ENCODE measurements at regions not wholly inside any gene's neighbourhood (a gene's known extent, or its start where the extent isn't known, plus 50 kb on each side); places are given as distances from the start of the nearest gene placed in this dataset.

GRCh38 chr4:59243038-59243437 lies 1957.1 kb upstream of the ADGRL3 start:
- ATAC-seq (no peak), DNase-seq (no peak)
- Mint-ChIP-seq H3K27me3 (ENCODE audit: low read depth) (no peaks in the 10 kb centered on the region), H3K36me3 (ENCODE audit: insufficient read depth) (no peaks in the 10 kb centered on the region), H3K9me3 (peaks cover 22% of the 10 kb centered on the region), H3K4me3 (no peak overlapping the region), H3K4me1 (ENCODE audit: low read depth) (no peaks in the 10 kb centered on the region)

- Mint-ChIP-seq H3K36me3 (ENCODE audit: insufficient read depth) (no peaks in the 10 kb centered on the region), H3K4me3 (no peak overlapping the region), H3K9me3 (peaks cover 16% of the 10 kb centered on the region), H3K4me1 (ENCODE audit: low read depth) (no peaks in the 10 kb centered on the region), H3K27me3 (ENCODE audit: low read depth) (no peaks in the 10 kb centered on the region)
- DNase-seq (no peak), ATAC-seq (no peak)
Observed at GRCh38 chr4:59247032-59247431, 1953.1 kb upstream of the ADGRL3 start.

- Mint-ChIP-seq H3K4me1 (ENCODE audit: low read depth) (no peaks in the 10 kb centered on the region), H3K4me3 (no peak overlapping the region), H3K36me3 (ENCODE audit: insufficient read depth) (no peaks in the 10 kb centered on the region), H3K27me3 (ENCODE audit: low read depth) (no peaks in the 10 kb centered on the region), H3K9me3 (peaks cover 16% of the 10 kb centered on the region)
- ATAC-seq (no peak), DNase-seq (no peak)
Observed at GRCh38 chr4:59248313-59248712, 1951.8 kb upstream of the ADGRL3 start.

- H3K4me1 Mint-ChIP-seq (ENCODE audit: low read depth), result no peaks in the 10 kb centered on the region
- H3K36me3 Mint-ChIP-seq (ENCODE audit: insufficient read depth), result no peaks in the 10 kb centered on the region
- no peaks in the 10 kb centered on the region for H3K27me3 Mint-ChIP-seq (ENCODE audit: low read depth)
- H3K9me3 Mint-ChIP-seq, result peaks cover 9% of the 10 kb centered on the region
- no peak for DNase-seq
- H3K4me3 Mint-ChIP-seq, result no peak overlapping the region
- no peak for ATAC-seq
Observed at GRCh38 chr4:59249110-59249509, 1951.0 kb upstream of the ADGRL3 start.

GRCh38 chr4:59258002-59258401 lies 1942.1 kb upstream of the ADGRL3 start:
- no peaks in the 10 kb centered on the region for H3K36me3 Mint-ChIP-seq (ENCODE audit: insufficient read depth)
- ATAC-seq, result no peak

GRCh38 chr4:59307609-59308008 lies 1892.5 kb upstream of the ADGRL3 start:
- Mint-ChIP-seq H3K4me1 (ENCODE audit: low read depth) (no peaks in the 10 kb centered on the region), H3K4me3 (no peak overlapping the region), H3K9me3 (peaks cover 10% of the 10 kb centered on the region), H3K36me3 (ENCODE audit: insufficient read depth) (no peaks in the 10 kb centered on the region), H3K27me3 (ENCODE audit: low read depth) (no peaks in the 10 kb centered on the region)
- DNase-seq, result no peak
- ATAC-seq, result no peak

More at GRCh38 chr4:59258002-59258401, 1942.1 kb upstream of the ADGRL3 start:
- DNase-seq, result no peak
- Mint-ChIP-seq H3K27me3 (ENCODE audit: low read depth) (no peaks in the 10 kb centered on the region), H3K9me3 (peaks cover 23% of the 10 kb centered on the region), H3K4me3 (no peak overlapping the region), H3K4me1 (ENCODE audit: low read depth) (no peaks in the 10 kb centered on the region)

- H3K4me3 Mint-ChIP-seq, result no peak overlapping the region
- ATAC-seq, result no peak
- no peak for DNase-seq
- H3K36me3 Mint-ChIP-seq (ENCODE audit: insufficient read depth), result no peaks in the 10 kb centered on the region
- no peaks in the 10 kb centered on the region for H3K4me1 Mint-ChIP-seq (ENCODE audit: low read depth)
- H3K27me3 Mint-ChIP-seq (ENCODE audit: low read depth), result no peaks in the 10 kb centered on the region
- H3K9me3 Mint-ChIP-seq, result peaks cover 13% of the 10 kb centered on the region
Observed at GRCh38 chr4:59314637-59315036, 1885.5 kb upstream of the ADGRL3 start.

- DNase-seq (no peak), ATAC-seq (no peak)
- Mint-ChIP-seq H3K27me3 (ENCODE audit: low read depth) (no peaks in the 10 kb centered on the region), H3K9me3 (peaks cover 8% of the 10 kb centered on the region), H3K4me1 (ENCODE audit: low read depth) (no peaks in the 10 kb centered on the region), H3K4me3 (no peak overlapping the region), H3K36me3 (ENCODE audit: insufficient read depth) (no peaks in the 10 kb centered on the region)
Observed at GRCh38 chr4:59339631-59340030, 1860.5 kb upstream of the ADGRL3 start.

- ATAC-seq, result no peak
- H3K9me3 Mint-ChIP-seq, result peaks cover 8% of the 10 kb centered on the region
- no peaks in the 10 kb centered on the region for H3K36me3 Mint-ChIP-seq (ENCODE audit: insufficient read depth)
- H3K4me1 Mint-ChIP-seq (ENCODE audit: low read depth), result no peaks in the 10 kb centered on the region
- no peak for DNase-seq
- no peaks in the 10 kb centered on the region for H3K27me3 Mint-ChIP-seq (ENCODE audit: low read depth)
- no peak overlapping the region for H3K4me3 Mint-ChIP-seq
Observed at GRCh38 chr4:59341506-59341905, 1858.6 kb upstream of the ADGRL3 start.

- H3K36me3 Mint-ChIP-seq (ENCODE audit: insufficient read depth), result no peaks in the 10 kb centered on the region
- H3K9me3 Mint-ChIP-seq, result peaks cover 7% of the 10 kb centered on the region
- DNase-seq (no peak), ATAC-seq (no peak)
- H3K27me3 Mint-ChIP-seq (ENCODE audit: low read depth), result no peaks in the 10 kb centered on the region
- H3K4me1 Mint-ChIP-seq (ENCODE audit: low read depth), result no peaks in the 10 kb centered on the region
- H3K4me3 Mint-ChIP-seq, result no peak overlapping the region
Observed at GRCh38 chr4:59348949-59349348, 1851.2 kb upstream of the ADGRL3 start.

GRCh38 chr4:59369229-59369628 lies 1830.9 kb upstream of the ADGRL3 start:
- no peaks in the 10 kb centered on the region for H3K27me3 Mint-ChIP-seq (ENCODE audit: low read depth)
- H3K36me3 Mint-ChIP-seq (ENCODE audit: insufficient read depth), result no peaks in the 10 kb centered on the region
- no peaks in the 10 kb centered on the region for H3K4me1 Mint-ChIP-seq (ENCODE audit: low read depth)
- no peak overlapping the region for H3K4me3 Mint-ChIP-seq
- DNase-seq (no peak), ATAC-seq (no peak)
- H3K9me3 Mint-ChIP-seq, result peaks cover 9% of the 10 kb centered on the region

- H3K4me1 Mint-ChIP-seq (ENCODE audit: low read depth), result no peaks in the 10 kb centered on the region
- no peak for DNase-seq
- H3K4me3 Mint-ChIP-seq, result no peak overlapping the region
- ATAC-seq, result no peak
- no peaks in the 10 kb centered on the region for H3K27me3 Mint-ChIP-seq (ENCODE audit: low read depth)
- H3K36me3 Mint-ChIP-seq (ENCODE audit: insufficient read depth), result no peaks in the 10 kb centered on the region
- peaks cover 21% of the 10 kb centered on the region for H3K9me3 Mint-ChIP-seq
Observed at GRCh38 chr4:59374416-59374815, 1825.7 kb upstream of the ADGRL3 start.

GRCh38 chr4:59380841-59381366 lies 1819.2 kb upstream of the ADGRL3 start:
- peaks cover 27% of the 10 kb centered on the region for H3K9me3 Mint-ChIP-seq
- no peaks in the 10 kb centered on the region for H3K27me3 Mint-ChIP-seq (ENCODE audit: low read depth)
- H3K4me3 Mint-ChIP-seq, result no peak overlapping the region
- H3K36me3 Mint-ChIP-seq (ENCODE audit: insufficient read depth), result no peaks in the 10 kb centered on the region
- H3K4me1 Mint-ChIP-seq (ENCODE audit: low read depth), result no peaks in the 10 kb centered on the region
- DNase-seq, result no peak
- ATAC-seq, result no peak

- Mint-ChIP-seq H3K4me1 (ENCODE audit: low read depth) (no peaks in the 10 kb centered on the region), H3K9me3 (peaks cover 22% of the 10 kb centered on the region), H3K27me3 (ENCODE audit: low read depth) (no peaks in the 10 kb centered on the region), H3K36me3 (ENCODE audit: insufficient read depth) (no peaks in the 10 kb centered on the region), H3K4me3 (no peak overlapping the region)
- ATAC-seq (no peak), DNase-seq (no peak)
Observed at GRCh38 chr4:59381591-59381990, 1818.5 kb upstream of the ADGRL3 start.

GRCh38 chr4:59387759-59388758 lies 1812.1 kb upstream of the ADGRL3 start:
- no peak overlapping the region for H3K4me3 Mint-ChIP-seq
- H3K36me3 Mint-ChIP-seq (ENCODE audit: insufficient read depth), result no peaks in the 10 kb centered on the region
- no peaks in the 10 kb centered on the region for H3K27me3 Mint-ChIP-seq (ENCODE audit: low read depth)
- no peak for DNase-seq
- no peaks in the 10 kb centered on the region for H3K4me1 Mint-ChIP-seq (ENCODE audit: low read depth)
- H3K9me3 Mint-ChIP-seq, result peaks cover 8% of the 10 kb centered on the region
- no peak for ATAC-seq

Data from activated T-cell treated with anti-CD3 and anti-CD28 coated beads, Interleukin-2, amount 50 U/mL, for 4 hours (primary cell).